DMS153 (cell line): ENCODE measurements at regions not wholly inside any gene's neighbourhood (a gene's known extent, or its start where the extent isn't known, plus 50 kb on each side); places are given as distances from the start of the nearest gene placed in this dataset.
"Not testable (repeated sequence)": the region's sequence is repeated elsewhere in the genome, so short reads cannot be mapped to it uniquely, and the experiment has no call there.

Experiments
- DNase-seq: peaks from one replicate; lab custom pipeline; 2025; lab: John Stamatoyannopoulos, UW

- DNase-seq = no peak
Measured at GRCh38 chr1:102365071-102365470, 368.3 kb upstream of the OLFM3 start.

GRCh38 chr1:102336602-102337001, 339.9 kb upstream of the OLFM3 start:
- no peak for DNase-seq

- no peak for DNase-seq
Measured at GRCh38 chr1:102318104-102318806, 321.5 kb upstream of the OLFM3 start.

GRCh38 chr1:102315096-102315495, 318.4 kb upstream of the OLFM3 start:
- no peak for DNase-seq

- no peak for DNase-seq
Measured at GRCh38 chr1:102296116-102296515, 299.4 kb upstream of the OLFM3 start.

- no peak for DNase-seq
Measured at GRCh38 chr1:102282955-102283354, 286.2 kb upstream of the OLFM3 start.

GRCh38 chr1:102262994-102263393, 266.3 kb upstream of the OLFM3 start:
- no peak for DNase-seq

- no peak for DNase-seq
Measured at GRCh38 chr1:102252731-102253505, 256.2 kb upstream of the OLFM3 start.

GRCh38 chr1:102241431-102242338, 245.0 kb upstream of the OLFM3 start:
- no peak for DNase-seq

GRCh38 chr1:102239247-102239646, 242.5 kb upstream of the OLFM3 start:
- no peak for DNase-seq

GRCh38 chr1:102234753-102235359, 238.1 kb upstream of the OLFM3 start:
- DNase-seq = no peak

GRCh38 chr1:102219463-102219862, 222.7 kb upstream of the OLFM3 start:
- DNase-seq = no peak

GRCh38 chr1:102210891-102211290, 214.2 kb upstream of the OLFM3 start:
- not testable (repeated sequence) for DNase-seq

- DNase-seq = peak; percentile 75
Measured at GRCh38 chr1:102191723-102192122, 195.0 kb upstream of the OLFM3 start.

- peak; percentile 39 for DNase-seq
Measured at GRCh38 chr1:102190429-102190828, 193.7 kb upstream of the OLFM3 start.

GRCh38 chr1:102186536-102186935, 189.8 kb upstream of the OLFM3 start:
- no peak for DNase-seq

GRCh38 chr1:102185260-102185659, 188.5 kb upstream of the OLFM3 start:
- DNase-seq = no peak

- no peak for DNase-seq
Measured at GRCh38 chr1:102184477-102184876, 187.8 kb upstream of the OLFM3 start.

- no peak for DNase-seq
Measured at GRCh38 chr1:102183711-102184110, 187.0 kb upstream of the OLFM3 start.

- DNase-seq = no peak
Measured at GRCh38 chr1:102182603-102183260, 186.0 kb upstream of the OLFM3 start.

GRCh38 chr1:102181341-102181740, 184.6 kb upstream of the OLFM3 start:
- no peak for DNase-seq

GRCh38 chr1:102178480-102178879, 181.8 kb upstream of the OLFM3 start:
- no peak for DNase-seq
